ENCODE measurements at regions not wholly inside any gene's neighbourhood (a gene's known extent, or its start where the extent isn't known, plus 50 kb on each side); places are given as distances from the start of the nearest gene placed in this dataset.

GRCh38 chr11:90558328-90558865 lies 335.5 kb upstream of the CHORDC1 start:
- TF ChIP-seq CTCF (conservative IDR thresholded peaks at IDR 0.05; ENCODE audit: low read depth, low read length), result no peak
- no peak for DNase-seq (ENCODE audit: low read depth)
- no peak overlapping the region for H3K4me3 ChIP-seq (ENCODE audit: low read depth, low read length)

- H3K4me3 ChIP-seq (ENCODE audit: low read depth, low read length), result no peak overlapping the region
- TF ChIP-seq CTCF (conservative IDR thresholded peaks at IDR 0.05; ENCODE audit: low read depth, low read length), result no peak
- no peak for DNase-seq (ENCODE audit: low read depth)
Measured at GRCh38 chr11:90556606-90557005, 333.8 kb upstream of the CHORDC1 start.

GRCh38 chr11:90556026-90556425 lies 333.2 kb upstream of the CHORDC1 start:
- no peak for DNase-seq (ENCODE audit: low read depth)
- no peak for TF ChIP-seq CTCF (conservative IDR thresholded peaks at IDR 0.05; ENCODE audit: low read depth, low read length)
- H3K4me3 ChIP-seq (ENCODE audit: low read depth, low read length), result no peak overlapping the region

- H3K4me3 ChIP-seq (ENCODE audit: low read depth, low read length), result no peak overlapping the region
- no peak for DNase-seq (ENCODE audit: low read depth)
- TF ChIP-seq CTCF (conservative IDR thresholded peaks at IDR 0.05; ENCODE audit: low read depth, low read length), result no peak
Measured at GRCh38 chr11:90555477-90555876, 332.6 kb upstream of the CHORDC1 start.

GRCh38 chr11:90542092-90542491 lies 319.2 kb upstream of the CHORDC1 start:
- no peak for TF ChIP-seq CTCF (conservative IDR thresholded peaks at IDR 0.05; ENCODE audit: low read depth, low read length)
- no peak for DNase-seq (ENCODE audit: low read depth)
- no peak overlapping the region for H3K4me3 ChIP-seq (ENCODE audit: low read depth, low read length)

- no peak for DNase-seq (ENCODE audit: low read depth)
Measured at GRCh38 chr11:90536301-90536700, 313.5 kb upstream of the CHORDC1 start.

More at GRCh38 chr11:90536301-90536700, 313.5 kb upstream of the CHORDC1 start:
- H3K4me3 ChIP-seq (ENCODE audit: low read depth, low read length), result no peak overlapping the region
- TF ChIP-seq CTCF (conservative IDR thresholded peaks at IDR 0.05; ENCODE audit: low read depth, low read length), result no peak
